H9 (cell line): ENCODE measurements at regions not wholly inside any gene's neighbourhood (a gene's known extent, or its start where the extent isn't known, plus 50 kb on each side); places are given as distances from the start of the nearest gene placed in this dataset.

Experiments
- DNase-seq: peaks from one replicate; pipeline ENCODE4 v3.0.0-alpha.2; 2017
- H2AFZ ChIP-seq: one replicate; pipeline ENCODE4 v1.6.1; 2013; ENCODE audit warnings: mild to moderate bottlenecking, low read length, control low read depth, moderate library complexity
- H2AK5ac ChIP-seq: 2 replicates; pipeline ENCODE4 v1.6.1; 2013; ENCODE audit warnings: low read length, control low read depth, mixed read lengths; ENCODE audit not compliant: insufficient read length
- H2BK120ac ChIP-seq: one replicate; pipeline ENCODE4 v1.6.1; 2013; ENCODE audit warnings: low read depth, mild to moderate bottlenecking, low read length, control low read depth, inconsistent platforms; ENCODE audit not compliant: poor library complexity, severe bottlenecking
- H2BK12ac ChIP-seq: 2 replicates; pipeline ENCODE4 v1.6.1; 2013; ENCODE audit warnings: low read length, control low read depth, mixed read lengths, low read depth; ENCODE audit not compliant: insufficient read length
- H2BK15ac ChIP-seq: 2 replicates; pipeline ENCODE4 v1.6.1; 2013; ENCODE audit warnings: low read depth, low read length, control low read depth
- H2BK20ac ChIP-seq: one replicate; pipeline ENCODE4 v1.6.1; 2013; ENCODE audit warnings: low read depth, mild to moderate bottlenecking, low read length, control low read depth, inconsistent platforms; ENCODE audit not compliant: poor library complexity, severe bottlenecking
- H2BK5ac ChIP-seq: 2 replicates; pipeline ENCODE4 v1.6.1; 2013; ENCODE audit warnings: low read length, control low read depth, mixed read lengths; ENCODE audit not compliant: insufficient read length
- H3K14ac ChIP-seq: 2 replicates; pipeline ENCODE4 v1.6.1; 2013; ENCODE audit warnings: low read length, control low read depth; ENCODE audit not compliant: insufficient read depth
- H3K18ac ChIP-seq: 2 replicates; pipeline ENCODE4 v1.6.1; 2013; ENCODE audit warnings: low read depth, mild to moderate bottlenecking, mixed read lengths, low read length, control low read depth; ENCODE audit not compliant: insufficient read length
- H3K23ac ChIP-seq: 2 replicates; pipeline ENCODE4 v1.6.1; 2013; ENCODE audit warnings: low read length, control low read depth, mixed read lengths, low read depth; ENCODE audit not compliant: insufficient read length
- H3K23me2 ChIP-seq: 2 replicates; pipeline ENCODE4 v1.6.1; 2013; ENCODE audit warnings: low read depth, mild to moderate bottlenecking, mixed read lengths, low read length, control low read depth; ENCODE audit not compliant: insufficient read length, poor library complexity, severe bottlenecking
- H3K27ac ChIP-seq: 2 replicates; pipeline ENCODE4 v1.5.1; 2013; ENCODE audit warnings: low read length, control low read depth, mixed read lengths, low read depth; ENCODE audit not compliant: insufficient read length
- H3K27me3 ChIP-seq: 2 replicates; pipeline ENCODE4 v1.6.1; 2013; ENCODE audit warnings: low read length, control low read depth, inconsistent platforms; ENCODE audit not compliant: insufficient read depth
- H3K4ac ChIP-seq: 2 replicates; pipeline ENCODE4 v1.6.1; 2013; ENCODE audit warnings: low read depth, mild to moderate bottlenecking, control low read depth, inconsistent platforms, low read length, moderate library complexity
- H3K4me1 ChIP-seq: 2 replicates; pipeline ENCODE4 v1.6.1; 2013; ENCODE audit warnings: low read length, control low read depth, inconsistent platforms; ENCODE audit not compliant: insufficient read depth
- H3K4me2 ChIP-seq: 2 replicates; pipeline ENCODE4 v1.6.1; 2013; ENCODE audit warnings: low read length, control low read depth, mixed read lengths; ENCODE audit not compliant: insufficient read length, insufficient read depth
- H3K56ac ChIP-seq: 2 replicates; pipeline ENCODE4 v1.6.1; 2013; ENCODE audit warnings: low read depth, mild to moderate bottlenecking, mixed read lengths, low read length, control low read depth; ENCODE audit not compliant: insufficient read length
- H3K79me1 ChIP-seq: 2 replicates; pipeline ENCODE4 v1.6.1; 2013; ENCODE audit warnings: low read depth, mild to moderate bottlenecking, moderate library complexity, low read length, control low read depth, inconsistent platforms; ENCODE audit not compliant: insufficient read depth, poor library complexity, severe bottlenecking
- H3K79me2 ChIP-seq: 2 replicates; pipeline ENCODE4 v1.6.1; 2013; ENCODE audit warnings: low read length, control low read depth, inconsistent platforms; ENCODE audit not compliant: insufficient read depth
- H3K9ac ChIP-seq: 2 replicates; pipeline ENCODE4 v1.6.1; 2013; ENCODE audit warnings: low read length, control low read depth, mixed read lengths; ENCODE audit not compliant: insufficient read length; ENCODE audit errors: extremely low read depth
- H3K9me3 ChIP-seq: one replicate; pipeline ENCODE4 v1.6.1; 2013; ENCODE audit warnings: low read depth, low read length, inconsistent platforms; ENCODE audit not compliant: control insufficient read depth
- H3T11ph ChIP-seq: one replicate; pipeline ENCODE4 v1.6.1; 2013; ENCODE audit warnings: mild to moderate bottlenecking, low read length, control low read depth, inconsistent platforms
- H4K20me1 ChIP-seq: one replicate; pipeline ENCODE4 v1.6.1; 2013; ENCODE audit not compliant: control insufficient read depth, insufficient read length, insufficient read depth
- H4K5ac ChIP-seq: 2 replicates; pipeline ENCODE4 v1.6.1; 2013; ENCODE audit warnings: low read depth, mild to moderate bottlenecking, mixed read lengths, low read length, control low read depth; ENCODE audit not compliant: insufficient read length
- H4K8ac ChIP-seq: replicated peaks from 2 replicates; pipeline ENCODE4 v1.6.1; 2013; ENCODE audit warnings: low read length, control low read depth, mixed read lengths, low read depth; ENCODE audit not compliant: insufficient read length
- H4K91ac ChIP-seq: 2 replicates; pipeline ENCODE4 v1.6.1; 2013; ENCODE audit warnings: low read depth, mild to moderate bottlenecking, moderate library complexity, mixed read lengths, low read length, control low read depth; ENCODE audit not compliant: insufficient read length
- H3K27ac Mint-ChIP-seq, 3 experiments: 2 replicates in 2 of 3; 3 replicates in 1 of 3; pipeline ENCODE4 v1.8.0; 2020 to 2021; ENCODE audit warnings: mixed read lengths in 3 of 3, mild to moderate bottlenecking in 1 of 3, moderate library complexity in 1 of 3
- H3K27me3 Mint-ChIP-seq: 2 replicates; pipeline ENCODE4 v1.8.0; 2021; ENCODE audit warnings: low read depth, mild to moderate bottlenecking, moderate library complexity, mixed read lengths
- H3K36me3 Mint-ChIP-seq, 3 experiments: 2 replicates in 2 of 3; 3 replicates in 1 of 3; pipeline ENCODE4 v1.8.0; 2020 to 2021; ENCODE audit warnings: low read depth in 3 of 3, mixed read lengths in 3 of 3; ENCODE audit not compliant: insufficient read depth in 1 of 3
- H3K4me1 Mint-ChIP-seq, 2 experiments: 2 replicates each; pipeline ENCODE4 v1.8.0; 2020; ENCODE audit warnings: mixed read lengths in 2 of 2
- H3K4me3 Mint-ChIP-seq, 2 experiments: 2 replicates in 1 of 2; 3 replicates in 1 of 2; pipeline ENCODE4 v1.8.0; 2020 to 2021; ENCODE audit warnings: mild to moderate bottlenecking in 2 of 2, mixed read lengths in 2 of 2, moderate library complexity in 1 of 2
- H3K9me3 Mint-ChIP-seq, 2 experiments: 2 replicates in 1 of 2; 3 replicates in 1 of 2; pipeline ENCODE4 v1.8.0; 2020; ENCODE audit warnings: mild to moderate bottlenecking in 2 of 2, mixed read lengths in 2 of 2, moderate library complexity in 1 of 2
- CTCF ChIP-seq: fragments of 200-600 bp; sonication (generic); conservative IDR thresholded peaks from 3 replicates; pipeline ENCODE4 v1.8.0; 2021; ENCODE audit warnings: antibody characterized with exemption, mild to moderate bottlenecking
- WGBS: extraction: QIAGEN DNeasy Blood & Tissue Kit; methylation state at CpG from one replicate; pipeline ENCODE4 v1.1.7; 2013; ENCODE audit warnings: missing lambda C conversion rate, low lambda C conversion rate, mixed read lengths; ENCODE audit not compliant: insufficient read length; ENCODE audit errors: extremely low coverage; 5-methylcytosine and 5-hydroxymethylcytosine counted together

- H2BK20ac ChIP-seq = no peak overlapping the region
- Mint-ChIP-seq H3K4me3 (no peak overlapping the region), H3K27ac (no peak overlapping the region; a peak in 1 of 7 replicates), H3K36me3 (no peaks in the 10 kb centered on the region), H3K9me3 (no peaks in the 10 kb centered on the region), H3K4me1 (peaks cover 15 to 30% of the 10 kb centered on the region in 2 experiments), H3K27me3 (peaks cover 6% of the 10 kb centered on the region)
- no peak overlapping the region for H2AK5ac ChIP-seq
- H3K14ac ChIP-seq = no peak overlapping the region; the same call in 1 of the 2 replicates
- H3K4me2 ChIP-seq = no peak overlapping the region
- no peak overlapping the region for H2BK5ac ChIP-seq
- no peak overlapping the region for H4K8ac ChIP-seq
- no peaks in the 10 kb centered on the region for H3K79me2 ChIP-seq
- H2BK120ac ChIP-seq = no peak overlapping the region
- no peak overlapping the region for H4K5ac ChIP-seq
- no peak overlapping the region for H3K23ac ChIP-seq
- no peaks in the 10 kb centered on the region for H4K20me1 ChIP-seq
- no peak overlapping the region for H2BK15ac ChIP-seq
- no peaks in the 10 kb centered on the region for H3K79me1 ChIP-seq
- H3K9ac ChIP-seq = no peak overlapping the region
- no peaks in the 10 kb centered on the region for H3K9me3 ChIP-seq
- H3K27ac ChIP-seq = no peak overlapping the region
- no peaks in the 10 kb centered on the region for H3K4me1 ChIP-seq
- H2AFZ ChIP-seq = no peak overlapping the region
- H3K18ac ChIP-seq = no peak overlapping the region
- no peak overlapping the region for H3K56ac ChIP-seq
- H3K23me2 ChIP-seq = no peaks in the 10 kb centered on the region
- no CpG with 5 or more reads among the region's 11 CpGs for WGBS
- H2BK12ac ChIP-seq = no peak overlapping the region
- no peak for TF ChIP-seq CTCF
- H3K27me3 ChIP-seq = no peaks in the 10 kb centered on the region
- H3K4ac ChIP-seq = no peak overlapping the region
- H3T11ph ChIP-seq = no peak overlapping the region
- DNase-seq = no peak
- H4K91ac ChIP-seq = no peak overlapping the region
These were observed 167.2 kb downstream of the PHETA1 start for GRCh38 chr12:111201495-111202236.
